HCT116 (cell line): ENCODE measurements at regions not wholly inside any gene's neighbourhood (a gene's known extent, or its start where the extent isn't known, plus 50 kb on each side); places are given as distances from the start of the nearest gene placed in this dataset.

ENCODE experiments used
- ATAC-seq: fragments of 200-7000 bp; cut with Tn5 transposase; 2 replicates; pipeline ENCODE4 v1.9.1; 2020; ENCODE audit warnings: mild to moderate bottlenecking, moderate library complexity
- BruUV-seq: library from RNA; stranded (reverse); fragments of 400-500 nt; replicated peaks from 2 replicates; lab custom pipeline; 2021; lab: Mats Ljungman, UMichigan
- CTCF ChIA-PET: fragments of 300-600 bp; sonication (Branson Sonifier 250); formaldehyde crosslinking; loops from one replicate; lab custom pipeline; 2021; ENCODE audit warnings: antibody characterized with exemption; lab: Charles Lee
- POLR2A ChIA-PET: fragments of 300-600, 350-600 bp; sonication (Branson Sonifier 250); formaldehyde crosslinking; loops from one replicate; lab custom pipeline; 2021; ENCODE audit warnings: antibody characterized with exemption; lab: Charles Lee
- RAD21 ChIA-PET, 2 experiments: fragments of 300-600 bp; sonication (Branson Sonifier 250); formaldehyde crosslinking; loops; one replicate each; lab custom pipeline; 2023; ENCODE audit warnings: low total read pairs in 2 of 2; ENCODE audit not compliant: uncharacterized antibody in 2 of 2, unreplicated experiment in 2 of 2, low non-redundant PET in 1 of 2; lab: Charles Lee
- DNase-seq: peaks from one replicate; pipeline ENCODE4 v3.0.0-alpha.2; 2010; ENCODE audit warnings: low read depth, low spot score
- H2AFZ ChIP-seq: fragments of 200-600 bp; shearing (Covaris generic), sonication (generic); 2 replicates; pipeline ENCODE4 v1.6.1; 2017; ENCODE audit warnings: low read depth, mixed run types, mixed read lengths, antibody characterized with exemption, low read length; ENCODE audit not compliant: poor library complexity, severe bottlenecking
- H3K27ac ChIP-seq: 2 replicates; pipeline ENCODE4 v1.5.1; 2012; ENCODE audit warnings: low read depth, low read length
- H3K27me3 ChIP-seq: fragments of 200-600 bp; sonication (generic); 2 replicates; pipeline ENCODE4 v1.6.1; 2016; ENCODE audit warnings: mixed run types, low read length, mixed read lengths; ENCODE audit not compliant: insufficient read depth
- H3K36me3 ChIP-seq, 2 experiments: fragments of 200-500 bp in 1 of 2; fragments of 200-600 bp in 1 of 2; sonication (Bioruptor generic) in 1 of 2; sonication (generic) in 1 of 2; 2 replicates each; pipeline versions ENCODE4 v1.5.1 to v1.6.1; 2014 to 2016; ENCODE audit warnings: low read length in 2 of 2, inconsistent platforms in 1 of 2, mixed read lengths in 1 of 2, mixed run types in 1 of 2; ENCODE audit not compliant: insufficient read depth in 2 of 2, control insufficient read depth in 1 of 2
- H3K4me1 ChIP-seq, 2 experiments: fragments of 200-600 bp in 1 of 2; sonication (generic) in 1 of 2; 2 replicates each; pipeline versions ENCODE4 v1.5.1 to v1.6.1; 2012 to 2017; ENCODE audit warnings: low read length in 2 of 2, inconsistent platforms in 1 of 2, mild to moderate bottlenecking in 1 of 2, mixed read lengths in 1 of 2, mixed run types in 1 of 2, moderate library complexity in 1 of 2; ENCODE audit not compliant: insufficient read depth in 2 of 2, control insufficient read depth in 1 of 2
- H3K4me2 ChIP-seq: fragments of 200-600 bp; sonication (generic); 2 replicates; pipeline ENCODE4 v1.6.1; 2017; ENCODE audit warnings: mixed run types, low read length, mixed read lengths
- H3K4me3 ChIP-seq, 2 experiments: fragments of 200-600 bp in 1 of 2; sonication (generic) in 1 of 2; replicated peaks in 1 of 2; 2 replicates each; pipeline ENCODE4 v1.5.1; 2011 to 2016; ENCODE audit warnings: low read length in 2 of 2, control low read depth in 1 of 2, low read depth in 1 of 2, mild to moderate bottlenecking in 1 of 2, mixed read lengths in 1 of 2, mixed run types in 1 of 2
- H3K79me2 ChIP-seq: fragments of 200-600 bp; sonication (generic); 2 replicates; pipeline ENCODE4 v1.6.1; 2017; ENCODE audit warnings: mild to moderate bottlenecking, mixed run types, low read length, moderate library complexity, mixed read lengths; ENCODE audit not compliant: insufficient read depth
- H3K9ac ChIP-seq: fragments of 200-600 bp; sonication (generic); 2 replicates; pipeline ENCODE4 v1.6.1; 2016; ENCODE audit warnings: low read length, mixed read lengths
- H3K9me2 ChIP-seq: fragments of 200-600 bp; sonication (generic), shearing (Covaris generic); 2 replicates; pipeline ENCODE4 v1.6.1; 2017; ENCODE audit warnings: mixed run types, mild to moderate bottlenecking, moderate library complexity; ENCODE audit not compliant: insufficient read depth
- H3K9me3 ChIP-seq, 2 experiments: fragments of 200-500 bp in 1 of 2; fragments of 200-600 bp in 1 of 2; sonication (Bioruptor generic) in 1 of 2; sonication (generic) in 1 of 2; 2 replicates each; pipeline ENCODE4 v1.6.1; 2014 to 2017; ENCODE audit warnings: low read length in 2 of 2, mixed read lengths in 2 of 2, inconsistent platforms in 1 of 2, low read depth in 1 of 2, mild to moderate bottlenecking in 1 of 2, mixed run types in 1 of 2, moderate library complexity in 1 of 2; ENCODE audit not compliant: control insufficient read depth in 1 of 2, insufficient read depth in 1 of 2
- H4K20me1 ChIP-seq: fragments of 200-600 bp; sonication (generic), shearing (Covaris generic); 2 replicates; pipeline ENCODE4 v1.6.1; 2017; ENCODE audit warnings: mixed run types, mild to moderate bottlenecking, moderate library complexity; ENCODE audit not compliant: insufficient read depth
- ATF3 ChIP-seq: IDR thresholded peaks from 2 replicates; pipeline ENCODE4 v1.6.1; 2012
- CBX3 ChIP-seq: IDR thresholded peaks from 2 replicates; pipeline ENCODE4 v1.6.1; 2012; ENCODE audit warnings: low read depth
- CEBPB ChIP-seq: IDR thresholded peaks from 2 replicates; pipeline ENCODE4 v1.6.1; 2012; ENCODE audit warnings: low read depth
- CTCF ChIP-seq, 3 experiments: fragments of 200-600 bp in 1 of 3; sonication (generic) in 1 of 3; IDR thresholded peaks in 2 of 3; conservative IDR thresholded peaks in 1 of 3; 2 replicates each; pipeline ENCODE4 v1.5.1; 2012 to 2017; ENCODE audit warnings: low read depth in 2 of 3, low read length in 2 of 3, antibody characterized with exemption in 1 of 3, borderline replicate concordance in 1 of 3, control low read depth in 1 of 3, mild to moderate bottlenecking in 1 of 3, mixed read lengths in 1 of 3, mixed run types in 1 of 3, moderate library complexity in 1 of 3; ENCODE audit not compliant: insufficient read depth in 1 of 3
- EGR1 ChIP-seq: IDR thresholded peaks from 2 replicates; pipeline ENCODE4 v1.6.1; 2012; ENCODE audit warnings: low read depth
- ELF1 ChIP-seq: IDR thresholded peaks from 2 replicates; pipeline ENCODE4 v1.6.1; 2012; ENCODE audit warnings: low read depth, borderline replicate concordance
- EZH2 ChIP-seq: fragments of 200-600 bp; sonication (generic); IDR thresholded peaks from 2 replicates; pipeline ENCODE4 v1.6.1; 2017; ENCODE audit warnings: antibody characterized with exemption, mixed run types
- EZH2phosphoT487 ChIP-seq: fragments of 200-600 bp; IDR thresholded peaks from 2 replicates; pipeline ENCODE4 v1.6.1; 2018; ENCODE audit warnings: antibody characterized with exemption, borderline replicate concordance
- FOSL1 ChIP-seq: IDR thresholded peaks from 2 replicates; pipeline ENCODE4 v1.6.1; 2012; ENCODE audit warnings: low read depth
- JUND ChIP-seq: IDR thresholded peaks from 2 replicates; pipeline ENCODE4 v1.6.1; 2012
- MAX ChIP-seq: IDR thresholded peaks from 2 replicates; pipeline ENCODE4 v1.6.1; 2012
- POLR2A ChIP-seq: IDR thresholded peaks from 2 replicates; pipeline ENCODE4 v1.7.0; 2011; ENCODE audit warnings: borderline replicate concordance; ENCODE audit not compliant: insufficient read depth, insufficient read length; ENCODE audit errors: extremely low read depth
- POLR2AphosphoS5 ChIP-seq: IDR thresholded peaks from 2 replicates; pipeline ENCODE4 v1.6.1; 2011; ENCODE audit warnings: mild to moderate bottlenecking, low read depth, low read length, moderate library complexity
- RAD21 ChIP-seq: IDR thresholded peaks from 2 replicates; pipeline ENCODE4 v1.6.1; 2012; ENCODE audit warnings: low read depth, mild to moderate bottlenecking
- SIN3A ChIP-seq: IDR thresholded peaks from 2 replicates; pipeline ENCODE4 v1.6.1; 2012; ENCODE audit warnings: low read depth
- SP1 ChIP-seq: IDR thresholded peaks from 2 replicates; pipeline ENCODE4 v1.6.1; 2012; ENCODE audit warnings: low read depth
- SRF ChIP-seq: IDR thresholded peaks from 2 replicates; pipeline ENCODE4 v1.6.1; 2012; ENCODE audit warnings: low read depth
- TCF7L2 ChIP-seq: IDR thresholded peaks from 2 replicates; pipeline ENCODE4 v1.7.0; 2011; ENCODE audit warnings: borderline replicate concordance, inconsistent platforms; ENCODE audit not compliant: insufficient read depth, insufficient read length; ENCODE audit errors: extremely low read depth
- ZFX ChIP-seq: fragments of 450-650 bp; IDR thresholded peaks from 2 replicates; pipeline ENCODE4 v1.6.1; 2017
- intact Hi-C: fragments of 100-400 bp; cut with micrococcal nuclease; formaldehyde crosslinking; loops from 2 replicates; pipeline ENCODE4 v1.10.0; 2022

- H3K9ac ChIP-seq, result no peak overlapping the region
- H4K20me1 ChIP-seq, result no peaks in the 10 kb centered on the region
- ATAC-seq (no peak), DNase-seq (no peak)
- no peaks in the 10 kb centered on the region for H3K27me3 ChIP-seq
- no peak overlapping the region for H2AFZ ChIP-seq
- no peaks in the 10 kb centered on the region for H3K36me3 ChIP-seq
- no peaks in the 10 kb centered on the region for H3K79me2 ChIP-seq
- ChIA-PET RAD21 (no interaction called here), CTCF (no interaction called here), POLR2A (no interaction called here)
- H3K4me1 ChIP-seq, result no peaks in the 10 kb centered on the region
- intact Hi-C loops, result no loop called here
- no peaks in the 10 kb centered on the region for H3K9me3 ChIP-seq
- H3K4me2 ChIP-seq, result no peak overlapping the region
- no peak for TF ChIP-seq POLR2A
- TF ChIP-seq CEBPB, result no peak
- no peak for TF ChIP-seq ELF1
- no peak for TF ChIP-seq SRF
- no peak for TF ChIP-seq FOSL1
- BruUV-seq, result no TSS peak
- H3K27ac ChIP-seq, result no peak overlapping the region
- H3K4me3 ChIP-seq, result no peak overlapping the region
- H3K9me2 ChIP-seq, result no peaks in the 10 kb centered on the region
Observed at GRCh38 chr3:115418583-115418982, 204.7 kb upstream of the GAP43 start.

GRCh38 chr3:115420086-115420485 is 203.2 kb upstream of the GAP43 start:
- TF ChIP-seq JUND (no peak), ZFX (no peak), POLR2A (no peak), CBX3 (no peak), TCF7L2 (no peak), RAD21 (no peak), MAX (no peak), POLR2AphosphoS5 (no peak), EZH2phosphoT487 (no peak), CTCF (IDR thresholded peaks at IDR 0.05 in 2 of 3, conservative IDR thresholded peaks at IDR 0.05 in 1 of 3; ENCODE audit: borderline replicate concordance in 1 of 3, insufficient read depth in 1 of 3, low read depth in 2 of 3, low read length in 2 of 3) (no peak), EZH2 (no peak), SP1 (no peak), ELF1 (no peak), EGR1 (no peak), FOSL1 (no peak), SRF (no peak), ATF3 (no peak), CEBPB (no peak), SIN3A (no peak)
- Histone ChIP-seq H4K20me1 (no peaks in the 10 kb centered on the region), H2AFZ (no peak overlapping the region), H3K27me3 (no peaks in the 10 kb centered on the region), H3K4me3 (no peak overlapping the region), H3K79me2 (no peaks in the 10 kb centered on the region), H3K4me2 (no peak overlapping the region), H3K9ac (no peak overlapping the region), H3K36me3 (no peaks in the 10 kb centered on the region), H3K27ac (no peak overlapping the region), H3K9me3 (no peaks in the 10 kb centered on the region), H3K4me1 (no peaks in the 10 kb centered on the region), H3K9me2 (no peaks in the 10 kb centered on the region)
- ChIA-PET RAD21 (no interaction called here), POLR2A (no interaction called here), CTCF (no interaction called here)
- ATAC-seq (no peak), DNase-seq (no peak)
- no TSS peak for BruUV-seq
- intact Hi-C loops, result no loop called here
